Vagina (tissue), 2 donors: ENCODE measurements at regions not wholly inside any gene's neighbourhood (a gene's known extent, or its start where the extent isn't known, plus 50 kb on each side); places are given as distances from the start of the nearest gene placed in this dataset.

Experiments
- POLR2A ChIP-seq, 2 donors: fragments of 450-650 bp; IDR thresholded peaks; one replicate each; pipeline ENCODE4 v1.6.1; 2017; ENCODE audit warnings: antibody characterized with exemption in 2 of 2, mild to moderate bottlenecking in 2 of 2, moderate library complexity in 2 of 2
- TF ChIP-seq, protein P1 (sequence below), 3 experiments: fragments of 450-650 bp in 2 of 3; fragments of 200-600 bp in 1 of 3; sonication (generic) in 1 of 3; IDR thresholded peaks; one replicate each; pipeline ENCODE4 v1.5.1; 2017 to 2019; ENCODE audit warnings: antibody characterized with exemption in 3 of 3, mild to moderate bottlenecking in 2 of 3, moderate library complexity in 2 of 3

DNA sequence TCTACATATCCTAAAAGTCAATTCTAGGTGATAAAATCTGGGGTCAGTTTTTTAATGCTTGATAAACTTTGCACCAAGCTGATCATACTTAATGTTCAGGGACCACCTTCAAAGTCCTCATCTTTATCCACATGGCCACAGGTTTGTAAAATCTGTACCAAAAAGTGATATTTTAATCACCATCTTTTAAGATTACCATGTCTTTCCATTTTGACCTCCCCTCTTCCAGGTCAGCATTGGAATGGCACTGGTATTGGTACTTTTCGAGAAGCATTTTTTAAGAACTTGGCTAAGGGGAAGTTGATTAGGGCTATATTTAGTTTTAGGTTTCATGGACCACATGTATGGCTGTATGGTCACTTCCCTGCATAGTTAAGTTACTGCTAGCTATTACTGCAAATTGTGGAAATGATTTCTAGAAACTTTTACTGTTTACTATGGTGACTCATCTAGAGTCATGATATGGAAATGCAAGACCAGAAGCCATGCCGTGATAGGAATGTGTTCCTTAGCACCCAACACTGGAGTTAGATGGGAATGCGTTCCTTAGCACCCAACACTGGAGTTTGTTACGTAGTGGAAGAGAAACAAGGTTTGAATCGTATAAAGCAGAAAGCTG, 50.8 kb upstream of the ABLIM1 start:
- TF ChIP-seq, protein P1, sequence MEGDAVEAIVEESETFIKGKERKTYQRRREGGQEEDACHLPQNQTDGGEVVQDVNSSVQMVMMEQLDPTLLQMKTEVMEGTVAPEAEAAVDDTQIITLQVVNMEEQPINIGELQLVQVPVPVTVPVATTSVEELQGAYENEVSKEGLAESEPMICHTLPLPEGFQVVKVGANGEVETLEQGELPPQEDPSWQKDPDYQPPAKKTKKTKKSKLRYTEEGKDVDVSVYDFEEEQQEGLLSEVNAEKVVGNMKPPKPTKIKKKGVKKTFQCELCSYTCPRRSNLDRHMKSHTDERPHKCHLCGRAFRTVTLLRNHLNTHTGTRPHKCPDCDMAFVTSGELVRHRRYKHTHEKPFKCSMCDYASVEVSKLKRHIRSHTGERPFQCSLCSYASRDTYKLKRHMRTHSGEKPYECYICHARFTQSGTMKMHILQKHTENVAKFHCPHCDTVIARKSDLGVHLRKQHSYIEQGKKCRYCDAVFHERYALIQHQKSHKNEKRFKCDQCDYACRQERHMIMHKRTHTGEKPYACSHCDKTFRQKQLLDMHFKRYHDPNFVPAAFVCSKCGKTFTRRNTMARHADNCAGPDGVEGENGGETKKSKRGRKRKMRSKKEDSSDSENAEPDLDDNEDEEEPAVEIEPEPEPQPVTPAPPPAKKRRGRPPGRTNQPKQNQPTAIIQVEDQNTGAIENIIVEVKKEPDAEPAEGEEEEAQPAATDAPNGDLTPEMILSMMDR (IDR thresholded peaks at IDR 0.05): no peak
- no peak for TF ChIP-seq POLR2A (IDR thresholded peaks at IDR 0.05)
